IMR-90 (cell line): ENCODE measurements at regions not wholly inside any gene's neighbourhood (a gene's known extent, or its start where the extent isn't known, plus 50 kb on each side); places are given as distances from the start of the nearest gene placed in this dataset.

Experiments
- ATAC-seq: fragments of 200-7000 bp; cut with Tn5 transposase; 2 replicates; pipeline ENCODE4 v1.9.1; 2020; ENCODE audit warnings: low read depth, mild to moderate bottlenecking, moderate library complexity
- BruUV-seq: library from RNA; stranded (reverse); fragments of 400-500 nt; replicated peaks from 2 replicates; lab custom pipeline; 2021; lab: Mats Ljungman, UMichigan
- CTCF ChIA-PET: fragments of 300-600 bp; formaldehyde crosslinking; extraction: SDS; loops from one replicate; lab custom pipeline; 2021; ENCODE audit warnings: antibody characterized with exemption; lab: Yijun Ruan, JAX
- POLR2A ChIA-PET: fragments of 300-600 bp; sonication (Branson Sonifier 250); formaldehyde crosslinking; loops from one replicate; lab custom pipeline; 2022; ENCODE audit warnings: antibody characterized with exemption; ENCODE audit not compliant: unreplicated experiment; lab: Charles Lee
- DNase-seq: peaks from one replicate; pipeline ENCODE4 v3.0.0; 2013
- H2AFZ ChIP-seq: replicated peaks from 2 replicates; pipeline ENCODE3; 2013; ENCODE audit warnings: low read length, mild to moderate bottlenecking; ENCODE audit not compliant: poor library complexity
- H2AK5ac ChIP-seq: 2 replicates; pipeline ENCODE4 v1.6.1; 2013; ENCODE audit warnings: low read depth, low read length, inconsistent platforms
- H2AK9ac ChIP-seq: replicated peaks from 2 replicates; pipeline ENCODE3; 2013; ENCODE audit warnings: mild to moderate bottlenecking, low read depth, low read length, moderate library complexity; ENCODE audit not compliant: poor library complexity
- H2BK120ac ChIP-seq: 2 replicates; pipeline ENCODE4 v1.6.1; 2013; ENCODE audit warnings: low read depth, low read length, inconsistent platforms
- H2BK15ac ChIP-seq: 3 replicates; pipeline ENCODE4 v1.6.1; 2013; ENCODE audit warnings: low read depth, low read length, inconsistent platforms
- H2BK20ac ChIP-seq: 2 replicates; pipeline ENCODE4 v1.6.1; 2013; ENCODE audit warnings: low read depth, mild to moderate bottlenecking, inconsistent platforms, low read length, moderate library complexity
- H2BK5ac ChIP-seq: 2 replicates; pipeline ENCODE4 v1.6.1; 2013; ENCODE audit warnings: mild to moderate bottlenecking, low read depth, low read length, inconsistent platforms; ENCODE audit not compliant: poor library complexity, severe bottlenecking
- H3K14ac ChIP-seq: replicated peaks from 2 replicates; pipeline ENCODE4 v1.6.1; 2013; ENCODE audit warnings: low read depth, low read length, inconsistent platforms
- H3K18ac ChIP-seq: 2 replicates; pipeline ENCODE4 v1.6.1; 2013; ENCODE audit warnings: low read depth, low read length, control low read depth
- H3K23ac ChIP-seq: 2 replicates; pipeline ENCODE4 v1.6.1; 2013; ENCODE audit warnings: low read depth, low read length, inconsistent platforms
- H3K27ac ChIP-seq: 2 replicates; pipeline ENCODE4 v1.5.1; 2013; ENCODE audit warnings: mild to moderate bottlenecking, control low read depth, low read length; ENCODE audit not compliant: insufficient read depth
- H3K27me3 ChIP-seq: 2 replicates; pipeline ENCODE4 v1.6.1; 2013; ENCODE audit warnings: low read length; ENCODE audit not compliant: control insufficient read depth, insufficient read depth
- H3K36me3 ChIP-seq: 2 replicates; pipeline ENCODE4 v1.6.1; 2013; ENCODE audit warnings: low read length, mixed read lengths; ENCODE audit not compliant: control insufficient read depth, insufficient read depth
- H3K4ac ChIP-seq: 2 replicates; pipeline ENCODE4 v1.6.1; 2013; ENCODE audit warnings: low read depth, low read length, inconsistent platforms
- H3K4me1 ChIP-seq: 2 replicates; pipeline ENCODE4 v1.6.1; 2013; ENCODE audit warnings: low read length, mixed read lengths; ENCODE audit not compliant: control insufficient read depth, insufficient read depth
- H3K4me2 ChIP-seq: 2 replicates; pipeline ENCODE4 v1.6.1; 2013; ENCODE audit warnings: low read depth, mild to moderate bottlenecking, control low read depth, low read length, moderate library complexity
- H3K4me3 ChIP-seq: 2 replicates; pipeline ENCODE4 v1.5.1; 2013; ENCODE audit warnings: low read depth, mild to moderate bottlenecking, control low read depth, low read length, moderate library complexity; ENCODE audit not compliant: insufficient read depth
- H3K56ac ChIP-seq: 2 replicates; pipeline ENCODE4 v1.6.1; 2013; ENCODE audit warnings: low read length, inconsistent platforms; ENCODE audit not compliant: insufficient read depth; ENCODE audit errors: extremely low read depth
- H3K79me1 ChIP-seq, 2 experiments: 2 replicates each; pipeline ENCODE4 v1.6.1; 2013; ENCODE audit warnings: low read length in 2 of 2, inconsistent platforms in 1 of 2, low read depth in 1 of 2
- H3K9ac ChIP-seq: 2 replicates; pipeline ENCODE4 v1.6.1; 2013; ENCODE audit warnings: low read depth, low read length, control low read depth
- H3K9me1 ChIP-seq: 2 replicates; pipeline ENCODE4 v1.6.1; 2013; ENCODE audit warnings: low read length, inconsistent platforms; ENCODE audit not compliant: insufficient read depth
- H3K9me3 ChIP-seq: 2 replicates; pipeline ENCODE4 v1.6.1; 2013; ENCODE audit warnings: low read length; ENCODE audit not compliant: control insufficient read depth, insufficient read depth
- H4K20me1 ChIP-seq: 2 replicates; pipeline ENCODE4 v1.6.1; 2013; ENCODE audit warnings: low read length, inconsistent platforms; ENCODE audit not compliant: insufficient read depth
- H4K5ac ChIP-seq: 2 replicates; pipeline ENCODE4 v1.6.1; 2013; ENCODE audit warnings: mild to moderate bottlenecking, low read depth, low read length, control low read depth
- H4K8ac ChIP-seq, 2 experiments: 2 replicates each; pipeline ENCODE4 v1.6.1; 2013; ENCODE audit warnings: low read depth in 2 of 2, low read length in 2 of 2, control low read depth in 1 of 2, inconsistent platforms in 1 of 2
- H4K91ac ChIP-seq: 2 replicates; pipeline ENCODE4 v1.6.1; 2013; ENCODE audit warnings: low read depth, low read length, inconsistent platforms; ENCODE audit not compliant: insufficient read depth
- BHLHE40 ChIP-seq: fragments of 150-350 bp; IDR thresholded peaks from 2 replicates; pipeline ENCODE4 v1.6.1; 2016; ENCODE audit warnings: mild to moderate bottlenecking, low read depth, low read length
- CEBPB ChIP-seq: IDR thresholded peaks from 2 replicates; pipeline ENCODE4 v1.6.1; 2012; ENCODE audit warnings: low read depth, low read length, improper control_type of control experiment
- CHD1 ChIP-seq: IDR thresholded peaks from 2 replicates; pipeline ENCODE4 v1.6.1; 2012; ENCODE audit warnings: low read depth, low read length, improper control_type of control experiment
- CTCF ChIP-seq: conservative IDR thresholded peaks from 2 replicates; pipeline ENCODE4 v1.5.1; 2012; ENCODE audit warnings: mild to moderate bottlenecking, low read depth, low read length, improper control_type of control experiment
- ELK1 ChIP-seq: fragments of 150-350 bp; IDR thresholded peaks from 2 replicates; pipeline ENCODE4 v1.6.1; 2016; ENCODE audit warnings: low read depth, mild to moderate bottlenecking, low read length, moderate library complexity, borderline replicate concordance
- MAZ ChIP-seq: IDR thresholded peaks from 2 replicates; pipeline ENCODE4 v1.6.1; 2012; ENCODE audit warnings: low read depth, mild to moderate bottlenecking, low read length, improper control_type of control experiment, moderate library complexity, borderline replicate concordance
- NFE2L2 ChIP-seq: fragments of 150-350 bp; IDR thresholded peaks from 2 replicates; pipeline ENCODE4 v1.6.1; 2016; ENCODE audit warnings: low read depth, mild to moderate bottlenecking, low read length
- POLR2A ChIP-seq: IDR thresholded peaks from 2 replicates; pipeline ENCODE4 v1.6.1; 2012; ENCODE audit warnings: mild to moderate bottlenecking, low read depth, low read length
- RAD21 ChIP-seq: IDR thresholded peaks from 2 replicates; pipeline ENCODE4 v1.6.1; 2012; ENCODE audit warnings: low read length, improper control_type of control experiment
- RCOR1 ChIP-seq: IDR thresholded peaks from 2 replicates; pipeline ENCODE4 v1.6.1; 2012; ENCODE audit warnings: mild to moderate bottlenecking, low read length, improper control_type of control experiment; ENCODE audit not compliant: insufficient replicate concordance
- RFX5 ChIP-seq: IDR thresholded peaks from 2 replicates; pipeline ENCODE4 v1.8.0; 2012; ENCODE audit warnings: low read depth, mild to moderate bottlenecking, low read length, moderate library complexity
- SMC3 ChIP-seq: fragments of 150-350 bp; IDR thresholded peaks from 2 replicates; pipeline ENCODE4 v1.6.1; 2016; ENCODE audit warnings: low read depth, mild to moderate bottlenecking, antibody characterized with exemption, low read length, moderate library complexity
- WGBS, 2 experiments: methylation state at CpG; one replicate each; pipeline versions ENCODE4 v1.1.5 to v1.1.7; 2013; ENCODE audit warnings: missing lambda C conversion rate in 2 of 2; ENCODE audit not compliant: insufficient read length in 1 of 2; ENCODE audit errors: extremely low coverage in 2 of 2; 5-methylcytosine and 5-hydroxymethylcytosine counted together
- dilution Hi-C: fragments of 300-500 bp; cut with HindIII; formaldehyde crosslinking; loops from one replicate; pipeline ENCODE4 v1.14.3; 2018; ENCODE audit warnings: low sequenced_read_pairs; ENCODE audit not compliant: unreplicated experiment
- in situ Hi-C: fragments of 300-500 bp; cut with MboI; formaldehyde crosslinking; loops from 3 replicates; pipeline ENCODE4 v1.14.3; 2019; ENCODE audit warnings: low sequenced_read_pairs, inconsistent platforms, mixed read lengths
- intact Hi-C: fragments of 100-400 bp; cut with micrococcal nuclease; formaldehyde crosslinking; loops from 2 replicates; pipeline ENCODE4 v1.10.0; 2022

- TF ChIP-seq RCOR1 = no peak
These were observed 173.9 kb downstream of the EPM2A start (continued) for GRCh38 chr6:145561095-145562072.

- Histone ChIP-seq H3K4me3 (no peak overlapping the region), H3K23ac (no peak overlapping the region), H4K20me1 (no peaks in the 10 kb centered on the region), H2BK15ac (no peak overlapping the region), H2BK20ac (no peak overlapping the region), H2BK120ac (no peak overlapping the region), H3K79me1 (no peaks in the 10 kb centered on the region), H3K9me3 (no peaks in the 10 kb centered on the region), H3K4me1 (no peaks in the 10 kb centered on the region), H4K8ac (no peak overlapping the region), H2AK9ac (no peak overlapping the region), H4K91ac (no peak overlapping the region), H3K14ac (no peak overlapping the region), H3K27ac (no peak overlapping the region), H3K36me3 (no peaks in the 10 kb centered on the region), H4K5ac (no peak overlapping the region), H3K9me1 (0 out of 2 replicates have a peak, but pooled peaks cover 3% of the 10 kb centered on the region), H3K9ac (no peak overlapping the region), H3K18ac (no peak overlapping the region), H3K4me2 (no peak overlapping the region), H2AK5ac (no peak overlapping the region), H3K27me3 (no peaks in the 10 kb centered on the region), H2BK5ac (no peak overlapping the region), H3K56ac (no peak overlapping the region), H2AFZ (no peak overlapping the region), H3K4ac (no peak overlapping the region)
- intact Hi-C loops (no loop called here), dilution Hi-C loops (no loop called here), in situ Hi-C loops (no loop called here)
- no TSS peak for BruUV-seq
- ChIA-PET CTCF (no interaction called here), POLR2A (no interaction called here)
- 78% methylated on average over 6 of the region's 10 CpGs; no CpG with 5 or more reads in 1 of the 2 experiments for WGBS, 2 experiments
- DNase-seq = peak; percentile 20
- no peak for ATAC-seq
- TF ChIP-seq CEBPB (no peak), ELK1 (no peak), RAD21 (no peak), RFX5 (no peak), NFE2L2 (no peak), MAZ (no peak), CTCF (no peak), CHD1 (no peak), POLR2A (no peak), SMC3 (no peak), BHLHE40 (no peak)
These were observed 172.3 kb downstream of the EPM2A start for GRCh38 chr6:145562771-145563615.
